Parathyroid adenoma (tissue), 2 donors: ENCODE measurements at regions not wholly inside any gene's neighbourhood (a gene's known extent, or its start where the extent isn't known, plus 50 kb on each side); places are given as distances from the start of the nearest gene placed in this dataset.

Experiments
- H2AFZ ChIP-seq: fragments of 300-600 bp; sonication (generic); one replicate; pipeline ENCODE4 v1.7.0; 2017; ENCODE audit warnings: antibody characterized with exemption, mild to moderate bottlenecking
- H3K27ac ChIP-seq: fragments of 300-600 bp; sonication (generic); one replicate; pipeline ENCODE4 v1.7.0; 2017
- H3K27me3 ChIP-seq: fragments of 300-600 bp; sonication (generic); one replicate; pipeline ENCODE4 v1.7.0; 2017; ENCODE audit warnings: low read length; ENCODE audit not compliant: control insufficient read depth, insufficient read depth
- H3K36me3 ChIP-seq: fragments of 300-600 bp; sonication (generic); one replicate; pipeline ENCODE4 v1.7.0; 2017; ENCODE audit warnings: low read length; ENCODE audit not compliant: control insufficient read depth, insufficient read depth
- H3K4me1 ChIP-seq: fragments of 300-600 bp; sonication (generic); one replicate; pipeline ENCODE4 v1.7.0; 2017; ENCODE audit warnings: control low read depth
- H3K4me2 ChIP-seq: fragments of 300-600 bp; sonication (generic); one replicate; pipeline ENCODE4 v1.7.0; 2017; ENCODE audit warnings: low read length
- H3K4me3 ChIP-seq: fragments of 300-600 bp; sonication (generic); one replicate; pipeline ENCODE4 v1.7.0; 2017; ENCODE audit warnings: low read depth, low read length
- H3K79me2 ChIP-seq: fragments of 300-600 bp; sonication (generic); one replicate; pipeline ENCODE4 v1.7.0; 2017; ENCODE audit warnings: control low read depth
- H3K9ac ChIP-seq: fragments of 300-600 bp; sonication (generic); one replicate; pipeline ENCODE4 v1.7.0; 2017; ENCODE audit warnings: mild to moderate bottlenecking
- H3K9me3 ChIP-seq: fragments of 300-600 bp; sonication (generic); one replicate; pipeline ENCODE4 v1.7.0; 2017; ENCODE audit warnings: low read length; ENCODE audit not compliant: control insufficient read depth
- CTCF ChIP-seq: fragments of 300-600 bp; sonication (generic); IDR thresholded peaks from one replicate; pipeline ENCODE4 v1.7.0; 2017; ENCODE audit warnings: antibody characterized with exemption, mild to moderate bottlenecking
- donor health status: primary hyperparathyroidism.

GRCh38 chr5:67541875-67542274, 345.3 kb upstream of the CD180 start:
- H3K4me1 ChIP-seq = peaks cover 35% of the 10 kb centered on the region
- no peak for TF ChIP-seq CTCF

GRCh38 chr5:67538855-67539506, 342.4 kb upstream of the CD180 start:
- Histone ChIP-seq H2AFZ (peak overlapping the region; percentile 72), H3K9me3 (no peaks in the 10 kb centered on the region), H3K27ac (peak overlapping the region; percentile 90), H3K4me1 (peaks cover 41% of the 10 kb centered on the region), H3K9ac (peak overlapping the region; percentile 31), H3K36me3 (no peaks in the 10 kb centered on the region), H3K27me3 (no peaks in the 10 kb centered on the region), H3K79me2 (no peaks in the 10 kb centered on the region), H3K4me3 (no peak overlapping the region), H3K4me2 (peak overlapping the region; percentile 37)
- no peak for TF ChIP-seq CTCF

More at GRCh38 chr5:67541875-67542274, 345.3 kb upstream of the CD180 start:
- Histone ChIP-seq H3K79me2 (no peaks in the 10 kb centered on the region), H2AFZ (peak overlapping the region; percentile 67), H3K9me3 (no peaks in the 10 kb centered on the region), H3K27ac (peak overlapping the region; percentile 30), H3K4me2 (no peak overlapping the region), H3K9ac (no peak overlapping the region), H3K36me3 (no peaks in the 10 kb centered on the region), H3K27me3 (no peaks in the 10 kb centered on the region), H3K4me3 (no peak overlapping the region)

GRCh38 chr5:67537439-67538148, 341.0 kb upstream of the CD180 start:
- peak overlapping the region; percentile 90 for H3K27ac ChIP-seq
- peaks cover 34% of the 10 kb centered on the region for H3K4me1 ChIP-seq
- H2AFZ ChIP-seq = peak overlapping the region; percentile 72
- H3K4me3 ChIP-seq = no peak overlapping the region
- H3K36me3 ChIP-seq = no peaks in the 10 kb centered on the region
- TF ChIP-seq CTCF = no peak
- H3K9me3 ChIP-seq = no peaks in the 10 kb centered on the region
- no peaks in the 10 kb centered on the region for H3K79me2 ChIP-seq
- H3K4me2 ChIP-seq = no peak overlapping the region
- H3K9ac ChIP-seq = no peak overlapping the region
- no peaks in the 10 kb centered on the region for H3K27me3 ChIP-seq

- Histone ChIP-seq H2AFZ (peak overlapping the region; percentile 72), H3K27me3 (no peaks in the 10 kb centered on the region), H3K9ac (no peak overlapping the region), H3K79me2 (no peaks in the 10 kb centered on the region), H3K9me3 (no peaks in the 10 kb centered on the region), H3K4me2 (no peak overlapping the region), H3K4me3 (no peak overlapping the region), H3K4me1 (peaks cover 30% of the 10 kb centered on the region), H3K27ac (peak overlapping the region; percentile 90), H3K36me3 (no peaks in the 10 kb centered on the region)
- no peak for TF ChIP-seq CTCF
These were observed 340.3 kb upstream of the CD180 start for GRCh38 chr5:67536866-67537265.
